AG09319 (cell line): ENCODE measurements at regions not wholly inside any gene's neighbourhood (a gene's known extent, or its start where the extent isn't known, plus 50 kb on each side); places are given as distances from the start of the nearest gene placed in this dataset.
A peak's percentile ranks its signal among the peaks of the same experiment; 100 is the strongest.

Experiments
- DNase-seq: peaks from one replicate; pipeline ENCODE4 v3.0.0-alpha.2; 2010; ENCODE audit warnings: low read depth; ENCODE audit errors: extremely low read depth
- TF ChIP-seq, protein P1 (sequence below): IDR thresholded peaks from 2 replicates; pipeline ENCODE4 v1.5.1; 2011; ENCODE audit warnings: low read depth, mild to moderate bottlenecking, inconsistent platforms, low read length, moderate library complexity

- peak; percentile 45 for DNase-seq
Observed at GRCh38 chr4:159014859-159015258, 88.0 kb upstream of the RAPGEF2 start.

GRCh38 chr4:159015841-159016240 is 87.0 kb upstream of the RAPGEF2 start:
- TF ChIP-seq, protein P1, sequence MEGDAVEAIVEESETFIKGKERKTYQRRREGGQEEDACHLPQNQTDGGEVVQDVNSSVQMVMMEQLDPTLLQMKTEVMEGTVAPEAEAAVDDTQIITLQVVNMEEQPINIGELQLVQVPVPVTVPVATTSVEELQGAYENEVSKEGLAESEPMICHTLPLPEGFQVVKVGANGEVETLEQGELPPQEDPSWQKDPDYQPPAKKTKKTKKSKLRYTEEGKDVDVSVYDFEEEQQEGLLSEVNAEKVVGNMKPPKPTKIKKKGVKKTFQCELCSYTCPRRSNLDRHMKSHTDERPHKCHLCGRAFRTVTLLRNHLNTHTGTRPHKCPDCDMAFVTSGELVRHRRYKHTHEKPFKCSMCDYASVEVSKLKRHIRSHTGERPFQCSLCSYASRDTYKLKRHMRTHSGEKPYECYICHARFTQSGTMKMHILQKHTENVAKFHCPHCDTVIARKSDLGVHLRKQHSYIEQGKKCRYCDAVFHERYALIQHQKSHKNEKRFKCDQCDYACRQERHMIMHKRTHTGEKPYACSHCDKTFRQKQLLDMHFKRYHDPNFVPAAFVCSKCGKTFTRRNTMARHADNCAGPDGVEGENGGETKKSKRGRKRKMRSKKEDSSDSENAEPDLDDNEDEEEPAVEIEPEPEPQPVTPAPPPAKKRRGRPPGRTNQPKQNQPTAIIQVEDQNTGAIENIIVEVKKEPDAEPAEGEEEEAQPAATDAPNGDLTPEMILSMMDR = no peak
- no peak for DNase-seq

More at GRCh38 chr4:159014859-159015258, 88.0 kb upstream of the RAPGEF2 start:
- TF ChIP-seq, protein P1 = no peak

DNA sequence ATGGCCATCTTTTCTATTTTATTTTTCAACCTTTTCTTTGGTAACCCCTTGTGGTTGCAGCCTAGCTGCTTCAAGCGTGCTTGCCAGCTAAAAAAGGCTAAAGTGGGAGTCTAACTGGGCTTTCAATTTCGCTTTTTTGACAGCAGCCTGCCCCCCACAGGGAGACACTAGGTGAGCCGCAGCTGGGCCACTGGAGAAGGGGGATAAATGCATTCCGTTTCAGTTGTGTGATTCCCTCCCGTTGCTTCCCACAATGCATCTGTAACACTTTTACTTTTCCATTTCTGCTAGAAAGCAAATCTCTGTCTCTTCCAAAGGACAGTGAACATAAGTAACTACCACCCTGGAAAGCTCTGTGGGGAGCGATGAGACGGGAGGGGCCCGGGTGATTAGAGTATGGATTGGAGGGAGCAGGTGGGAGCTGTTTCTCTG is 86.3 kb upstream of the RAPGEF2 start:
- TF ChIP-seq, protein P1 = no peak
- no peak for DNase-seq

DNA sequence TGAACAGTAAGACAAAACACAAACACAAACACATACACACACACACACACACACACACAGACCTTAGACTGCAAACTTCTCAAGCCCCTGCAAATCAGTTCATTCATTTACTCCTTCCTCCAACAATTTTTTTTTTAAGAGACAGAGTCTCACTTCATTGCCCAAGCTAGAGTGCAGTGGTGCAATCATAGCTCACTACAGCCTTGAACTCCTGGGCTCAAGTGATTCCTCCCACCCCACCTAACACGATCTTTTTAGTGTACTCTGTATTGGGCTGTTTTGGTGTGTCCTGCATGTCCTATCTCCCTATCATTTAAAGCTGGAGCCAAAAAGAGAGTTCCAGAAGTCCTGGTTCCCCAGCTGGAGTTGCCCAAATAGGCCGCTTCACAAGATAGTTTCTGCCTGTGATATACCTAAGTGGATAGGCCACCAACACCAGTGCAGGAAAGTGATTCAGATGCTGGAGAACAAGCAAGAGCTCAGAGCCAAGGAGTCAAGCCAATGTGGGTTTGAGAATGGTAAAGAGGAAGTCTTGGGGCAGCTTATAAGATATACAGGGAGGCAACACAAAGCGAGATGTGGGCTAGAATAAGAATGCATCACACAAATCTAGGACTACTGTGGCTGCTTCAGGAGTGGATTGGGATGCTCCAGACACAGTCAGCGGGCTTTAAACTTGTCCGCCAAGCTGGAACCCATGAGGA is 85.4 kb upstream of the RAPGEF2 start:
- DNase-seq = no peak
- TF ChIP-seq, protein P1 = no peak

DNA sequence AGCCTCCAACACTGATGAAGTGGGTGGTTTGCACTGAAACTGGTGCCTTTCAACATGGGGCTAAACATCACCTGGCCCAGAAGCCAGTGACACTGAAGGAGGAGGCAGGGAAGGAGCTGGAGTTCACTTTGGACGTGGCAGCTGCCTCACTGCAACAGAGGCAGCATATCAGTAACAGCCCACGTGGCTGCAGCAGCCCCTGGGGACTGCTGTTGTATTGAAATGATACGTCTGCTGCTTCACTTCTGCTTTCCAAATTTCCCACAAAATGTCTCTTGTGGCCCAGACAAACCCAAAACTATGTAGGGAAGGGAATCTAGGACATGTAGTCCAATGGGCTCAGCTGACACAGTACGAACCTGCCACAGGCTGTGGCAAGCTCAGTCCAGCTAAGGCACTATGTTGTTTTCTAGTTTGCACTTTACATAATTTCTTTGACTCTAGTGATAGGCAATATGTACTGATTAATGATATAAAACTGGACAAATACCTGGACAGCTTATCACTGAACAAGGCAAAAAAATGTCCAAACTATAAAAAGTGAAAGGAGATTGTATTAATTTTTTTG is 84.7 kb upstream of the RAPGEF2 start:
- TF ChIP-seq, protein P1 = no peak
- DNase-seq = no peak

- TF ChIP-seq, protein P1 = no peak
- DNase-seq = no peak
Observed at GRCh38 chr4:159019356-159019755, 83.5 kb upstream of the RAPGEF2 start.

- no peak for DNase-seq
- TF ChIP-seq, protein P1 = no peak
Observed at GRCh38 chr4:159021597-159022385, 81.1 kb upstream of the RAPGEF2 start.
